AG09319 (cell line): ENCODE measurements at regions not wholly inside any gene's neighbourhood (a gene's known extent, or its start where the extent isn't known, plus 50 kb on each side); places are given as distances from the start of the nearest gene placed in this dataset.

ENCODE experiments used
- DNase-seq: peaks from one replicate; pipeline ENCODE4 v3.0.0-alpha.2; 2010; ENCODE audit warnings: low read depth; ENCODE audit errors: extremely low read depth
- TF ChIP-seq, protein P1 (sequence below): IDR thresholded peaks from 2 replicates; pipeline ENCODE4 v1.5.1; 2011; ENCODE audit warnings: low read depth, mild to moderate bottlenecking, inconsistent platforms, low read length, moderate library complexity

DNA sequence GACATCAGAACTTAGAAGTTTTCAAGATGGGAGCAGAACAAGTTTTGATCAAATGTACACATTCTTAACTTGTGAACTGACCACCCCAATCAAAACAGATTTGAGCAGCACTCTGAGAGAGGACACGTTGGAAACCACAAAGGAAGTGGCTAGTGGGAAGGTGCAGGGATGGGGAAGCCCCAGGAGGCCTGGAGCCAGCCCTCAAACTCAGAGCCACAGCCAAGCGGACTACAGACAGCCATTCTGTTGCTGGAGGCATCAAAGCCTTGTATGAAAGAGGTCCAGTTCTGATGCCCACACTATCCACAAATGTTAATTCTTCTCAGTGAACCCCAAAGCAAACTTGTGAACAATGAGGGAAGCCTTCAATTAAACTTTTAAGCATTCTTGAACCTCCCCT lies 143.6 kb upstream of the RAB4A start:
- TF ChIP-seq, protein P1, sequence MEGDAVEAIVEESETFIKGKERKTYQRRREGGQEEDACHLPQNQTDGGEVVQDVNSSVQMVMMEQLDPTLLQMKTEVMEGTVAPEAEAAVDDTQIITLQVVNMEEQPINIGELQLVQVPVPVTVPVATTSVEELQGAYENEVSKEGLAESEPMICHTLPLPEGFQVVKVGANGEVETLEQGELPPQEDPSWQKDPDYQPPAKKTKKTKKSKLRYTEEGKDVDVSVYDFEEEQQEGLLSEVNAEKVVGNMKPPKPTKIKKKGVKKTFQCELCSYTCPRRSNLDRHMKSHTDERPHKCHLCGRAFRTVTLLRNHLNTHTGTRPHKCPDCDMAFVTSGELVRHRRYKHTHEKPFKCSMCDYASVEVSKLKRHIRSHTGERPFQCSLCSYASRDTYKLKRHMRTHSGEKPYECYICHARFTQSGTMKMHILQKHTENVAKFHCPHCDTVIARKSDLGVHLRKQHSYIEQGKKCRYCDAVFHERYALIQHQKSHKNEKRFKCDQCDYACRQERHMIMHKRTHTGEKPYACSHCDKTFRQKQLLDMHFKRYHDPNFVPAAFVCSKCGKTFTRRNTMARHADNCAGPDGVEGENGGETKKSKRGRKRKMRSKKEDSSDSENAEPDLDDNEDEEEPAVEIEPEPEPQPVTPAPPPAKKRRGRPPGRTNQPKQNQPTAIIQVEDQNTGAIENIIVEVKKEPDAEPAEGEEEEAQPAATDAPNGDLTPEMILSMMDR: no peak
- no peak for DNase-seq

DNA sequence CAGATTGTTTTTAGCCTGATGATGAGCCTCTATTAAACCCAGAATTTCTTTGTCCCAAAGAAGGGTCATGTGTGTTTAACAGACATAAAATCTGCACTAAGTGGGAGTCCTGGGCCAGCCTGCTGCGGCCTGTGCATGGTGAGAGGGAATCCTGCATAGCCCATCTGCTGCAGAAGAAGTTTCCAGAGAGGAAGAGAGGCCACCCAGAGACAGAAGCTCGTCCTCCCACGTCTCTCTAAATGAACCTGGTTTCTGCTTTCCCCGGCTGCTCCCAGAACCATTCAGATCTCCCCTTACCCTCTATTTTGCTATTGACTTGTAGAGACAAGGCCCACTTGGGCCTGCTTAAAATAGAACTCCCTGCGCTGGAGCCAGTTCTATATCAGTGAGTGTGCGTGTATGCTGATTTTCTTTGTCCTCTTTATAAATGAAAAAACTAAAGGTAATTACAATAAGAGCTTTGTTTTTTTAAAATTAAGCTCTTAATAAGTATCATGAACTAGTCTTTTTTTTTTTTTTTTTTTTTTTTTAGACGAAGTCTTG lies 142.8 kb upstream of the RAB4A start:
- no peak for DNase-seq
- TF ChIP-seq, protein P1: no peak

DNA sequence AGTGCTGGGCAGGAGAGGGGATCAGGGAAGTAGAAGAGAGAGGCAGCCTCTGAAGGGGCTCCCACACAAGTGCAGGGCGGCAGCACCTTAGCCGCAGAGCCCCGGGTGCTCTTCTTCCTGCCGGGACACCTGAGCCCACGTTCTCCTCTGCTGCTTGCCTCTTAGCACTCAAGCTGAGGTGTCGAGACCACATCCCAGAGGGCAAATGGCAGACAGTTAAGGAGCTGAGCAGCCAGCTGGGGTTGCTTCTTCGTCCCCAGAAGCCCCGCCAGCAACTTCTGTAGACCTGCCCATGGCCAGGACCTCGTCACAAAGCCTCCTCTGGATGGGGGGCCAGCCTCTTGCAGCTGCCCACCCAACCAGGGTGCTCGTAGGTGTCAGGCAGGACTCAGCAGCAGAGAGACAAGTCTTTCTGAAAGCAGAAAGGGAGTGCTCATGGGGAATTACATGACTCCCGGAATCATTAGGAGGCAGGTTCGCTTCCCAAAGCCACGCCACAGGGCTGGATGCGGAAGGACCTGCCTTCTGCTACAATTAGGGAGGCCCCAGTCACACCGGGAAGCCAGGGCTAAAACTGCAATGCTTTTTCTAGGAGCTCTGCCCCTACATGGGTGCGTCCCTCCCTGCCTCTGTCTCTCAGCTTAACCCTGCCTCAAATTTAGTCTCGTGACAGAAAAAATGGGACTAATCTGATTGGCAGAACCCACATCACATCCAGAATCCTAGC lies 141.4 kb upstream of the RAB4A start:
- TF ChIP-seq, protein P1: no peak
- DNase-seq: no peak

DNA sequence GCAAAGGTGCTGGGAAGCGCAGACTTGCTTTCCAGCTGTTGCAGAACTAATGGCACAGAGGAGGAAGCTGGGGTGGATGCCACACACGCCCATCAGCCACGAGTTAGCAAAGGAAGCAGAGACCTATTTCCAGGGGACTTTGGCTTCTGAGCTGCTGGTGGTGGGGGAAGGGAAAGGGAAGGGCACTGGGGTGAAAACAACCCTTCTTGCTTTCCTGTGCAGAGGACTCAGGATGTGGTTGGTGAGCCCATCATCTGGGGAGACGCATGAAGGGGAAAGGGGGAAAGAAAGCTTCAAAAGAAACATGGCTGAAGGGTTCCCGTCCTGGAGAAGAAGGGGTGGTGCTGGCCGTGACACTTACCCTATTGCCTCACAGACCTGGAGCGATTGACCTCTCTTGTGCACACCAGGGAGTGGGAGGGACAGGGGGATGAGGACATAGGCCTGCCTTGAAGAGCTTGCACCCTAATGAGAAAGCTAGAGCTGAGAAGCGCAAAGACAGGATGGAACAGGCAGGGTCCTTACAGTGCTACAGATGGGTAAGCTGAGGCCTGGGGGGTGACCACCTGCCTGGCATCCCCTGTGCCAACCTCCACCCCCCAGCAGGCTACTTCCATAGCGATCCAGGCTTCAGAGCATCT lies 140.8 kb upstream of the RAB4A start:
- TF ChIP-seq, protein P1: no peak

DNA sequence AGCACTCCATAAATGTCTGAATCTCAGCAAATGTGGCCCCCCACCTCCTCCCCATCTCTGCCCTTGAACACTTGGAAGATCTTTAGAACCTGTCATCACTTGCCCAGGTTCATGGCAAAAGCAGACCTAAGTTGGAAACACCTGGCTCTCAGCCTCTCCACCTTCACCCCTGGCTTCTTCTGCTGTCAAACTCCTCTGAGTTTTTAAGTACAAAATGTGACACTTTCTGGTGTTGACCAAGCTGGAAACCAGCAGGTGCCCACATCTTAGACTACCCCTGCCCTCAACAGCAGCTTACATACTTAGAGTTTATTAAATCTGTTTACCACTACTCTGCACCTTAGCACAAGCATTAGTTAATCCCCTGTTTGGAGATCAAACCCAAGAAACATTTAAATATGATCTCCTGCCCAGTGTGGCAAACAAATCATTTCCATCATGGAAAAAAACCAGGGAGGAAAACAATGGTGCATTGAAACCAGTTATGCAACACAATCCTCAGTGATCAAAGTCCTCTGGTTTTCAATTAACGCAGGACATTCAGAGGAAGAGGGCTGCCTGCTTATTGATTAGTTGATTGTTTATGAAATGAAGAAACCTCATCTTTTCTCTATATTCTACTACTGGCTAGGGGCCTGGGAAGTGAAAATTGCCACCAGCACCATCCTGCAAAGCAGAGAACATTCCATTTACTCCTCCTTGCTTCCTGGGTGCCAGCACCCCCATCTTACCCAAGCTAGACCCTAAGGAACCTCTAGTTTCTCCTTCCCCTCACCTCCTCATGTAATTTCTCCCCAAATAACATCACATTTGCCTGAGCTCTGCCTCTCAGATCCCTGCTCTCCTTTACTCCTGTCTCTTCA lies 139.4 kb upstream of the RAB4A start:
- TF ChIP-seq, protein P1: no peak

More for the DNA sequence above, 140.8 kb upstream of the RAB4A start:
- DNase-seq: no peak

DNA sequence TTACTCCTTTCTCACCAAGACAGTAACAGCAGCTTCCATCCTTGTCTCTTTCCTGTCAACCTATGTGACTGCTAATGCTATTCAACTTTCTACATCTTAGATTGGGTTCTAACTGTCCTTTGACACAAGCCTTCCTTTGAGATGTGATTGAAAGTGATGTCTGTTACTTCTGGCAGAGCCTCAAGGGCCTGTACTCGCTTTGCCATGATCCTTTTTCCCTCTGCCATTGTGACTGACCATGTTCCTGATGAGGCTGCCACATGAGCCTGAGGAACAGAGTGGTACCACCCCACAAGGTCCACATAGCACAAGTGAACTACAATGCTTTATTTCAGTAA lies 138.8 kb upstream of the RAB4A start:
- TF ChIP-seq, protein P1: no peak

More for the DNA sequence above, 139.4 kb upstream of the RAB4A start:
- no peak for DNase-seq

DNA sequence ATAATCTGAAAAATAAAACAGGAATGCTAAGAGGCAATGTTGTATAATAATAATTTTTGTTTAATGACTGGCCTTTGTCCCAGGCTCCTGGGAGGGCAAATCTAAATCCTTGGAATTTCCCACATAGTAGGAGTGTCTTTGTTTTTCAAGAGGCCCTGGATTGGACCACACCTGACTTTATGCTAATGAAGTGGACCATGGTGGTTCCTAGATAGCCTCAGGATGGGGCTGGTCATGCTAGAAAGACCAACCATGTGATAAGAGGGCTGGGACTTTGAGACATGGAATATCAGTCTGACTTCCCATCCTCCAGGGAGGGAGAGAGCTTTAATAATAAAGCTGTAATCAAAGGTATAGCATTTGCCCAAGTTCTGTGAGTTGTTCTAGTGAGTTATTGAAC lies 138.2 kb upstream of the RAB4A start:
- no peak for DNase-seq
- TF ChIP-seq, protein P1: no peak

More for the DNA sequence above, 138.8 kb upstream of the RAB4A start:
- DNase-seq: no peak
